ENCODE measurements at regions not wholly inside any gene's neighbourhood (a gene's known extent, or its start where the extent isn't known, plus 50 kb on each side); places are given as distances from the start of the nearest gene placed in this dataset.

DNA sequence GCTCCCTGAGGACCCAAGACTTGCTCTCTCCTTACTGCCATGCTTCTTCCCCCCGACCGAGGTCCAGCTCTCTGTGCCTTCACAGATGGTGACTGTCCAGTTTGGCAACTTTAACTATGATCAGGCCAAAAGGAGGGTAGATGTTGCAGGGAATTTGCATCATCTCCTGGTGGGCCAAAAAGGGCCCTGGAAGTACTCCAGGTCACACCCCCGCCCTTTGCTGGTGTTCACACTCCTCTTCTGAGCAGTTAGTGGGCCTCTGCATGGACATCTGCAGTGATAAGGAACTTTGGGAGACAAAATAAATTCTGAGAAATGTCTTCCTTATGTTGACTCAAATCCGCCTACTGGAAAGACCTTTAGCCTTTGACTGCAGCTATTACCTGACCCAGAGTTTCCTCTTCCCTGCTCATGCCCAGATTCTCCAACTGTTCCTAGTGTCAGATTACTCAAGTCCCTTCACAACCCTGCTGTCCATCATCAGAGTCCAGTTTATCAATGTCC, 234.4 kb downstream of the LOXHD1 start:
- TF ChIP-seq, protein P1, sequence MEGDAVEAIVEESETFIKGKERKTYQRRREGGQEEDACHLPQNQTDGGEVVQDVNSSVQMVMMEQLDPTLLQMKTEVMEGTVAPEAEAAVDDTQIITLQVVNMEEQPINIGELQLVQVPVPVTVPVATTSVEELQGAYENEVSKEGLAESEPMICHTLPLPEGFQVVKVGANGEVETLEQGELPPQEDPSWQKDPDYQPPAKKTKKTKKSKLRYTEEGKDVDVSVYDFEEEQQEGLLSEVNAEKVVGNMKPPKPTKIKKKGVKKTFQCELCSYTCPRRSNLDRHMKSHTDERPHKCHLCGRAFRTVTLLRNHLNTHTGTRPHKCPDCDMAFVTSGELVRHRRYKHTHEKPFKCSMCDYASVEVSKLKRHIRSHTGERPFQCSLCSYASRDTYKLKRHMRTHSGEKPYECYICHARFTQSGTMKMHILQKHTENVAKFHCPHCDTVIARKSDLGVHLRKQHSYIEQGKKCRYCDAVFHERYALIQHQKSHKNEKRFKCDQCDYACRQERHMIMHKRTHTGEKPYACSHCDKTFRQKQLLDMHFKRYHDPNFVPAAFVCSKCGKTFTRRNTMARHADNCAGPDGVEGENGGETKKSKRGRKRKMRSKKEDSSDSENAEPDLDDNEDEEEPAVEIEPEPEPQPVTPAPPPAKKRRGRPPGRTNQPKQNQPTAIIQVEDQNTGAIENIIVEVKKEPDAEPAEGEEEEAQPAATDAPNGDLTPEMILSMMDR (conservative IDR thresholded peaks at IDR 0.05; ENCODE audit: control insufficient read depth, insufficient read depth, low read depth, low read length), result no peak
- DNase-seq (ENCODE audit: low read depth), result peak; percentile 29
- no peak overlapping the region for H3K4me3 ChIP-seq (ENCODE audit: control insufficient read depth, low read depth, low read length)

DNA sequence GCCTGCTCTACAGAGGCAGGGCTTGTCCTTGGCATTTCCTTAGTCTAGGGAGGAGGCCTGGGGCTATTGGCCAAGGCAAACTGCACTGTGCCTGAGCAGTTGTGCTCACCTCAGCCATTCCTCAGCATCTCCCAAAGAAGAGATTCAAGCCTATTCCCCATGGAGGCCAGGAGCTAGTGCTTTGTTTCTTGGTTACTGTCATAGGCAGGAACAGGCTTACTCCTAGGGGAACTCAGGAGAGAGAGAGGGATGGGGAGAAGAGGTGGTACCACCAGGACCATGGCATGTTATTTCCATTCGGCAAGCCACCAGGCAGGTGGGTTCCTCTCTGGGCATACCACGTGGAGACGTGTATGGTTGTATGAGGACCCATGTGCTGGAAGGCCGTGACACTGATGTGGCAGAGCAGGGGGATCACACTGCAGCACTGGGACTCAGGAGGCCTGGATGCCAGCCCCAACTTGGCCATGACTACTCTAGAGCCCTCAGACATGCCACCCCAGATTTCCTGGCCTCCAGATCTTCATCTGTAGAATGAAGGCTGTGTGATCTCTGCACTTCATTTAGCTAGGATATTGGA, 233.7 kb downstream of the LOXHD1 start:
- TF ChIP-seq, protein P1 (conservative IDR thresholded peaks at IDR 0.05; ENCODE audit: control insufficient read depth, insufficient read depth, low read depth, low read length), result no peak
- no peak for DNase-seq (ENCODE audit: low read depth)
- no peak overlapping the region for H3K4me3 ChIP-seq (ENCODE audit: control insufficient read depth, low read depth, low read length)

DNA sequence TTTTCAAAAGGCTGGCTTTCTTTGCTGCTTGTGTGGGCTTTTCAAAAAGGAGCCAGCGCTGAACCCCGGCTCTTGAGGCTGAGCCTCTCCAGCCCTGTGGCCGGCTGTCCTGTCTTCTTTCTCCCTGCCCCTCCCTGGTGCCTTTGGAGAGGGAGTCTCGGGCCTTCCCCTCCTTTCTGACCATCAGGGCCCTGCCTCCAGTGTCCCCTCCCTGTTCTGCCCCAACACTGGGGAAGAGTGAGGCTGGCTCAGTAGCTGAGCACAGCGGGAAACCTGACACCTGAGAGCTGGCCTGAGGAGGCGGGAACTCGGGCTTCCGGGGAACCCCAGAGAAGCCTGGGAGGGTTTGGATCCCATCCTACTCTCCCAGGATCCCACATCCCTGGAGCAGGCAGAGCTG, 232.1 kb downstream of the LOXHD1 start:
- H3K4me3 ChIP-seq (ENCODE audit: control insufficient read depth, low read depth, low read length), result no peak overlapping the region
- DNase-seq (ENCODE audit: low read depth), result no peak
- TF ChIP-seq, protein P1 (conservative IDR thresholded peaks at IDR 0.05; ENCODE audit: control insufficient read depth, insufficient read depth, low read depth, low read length), result no peak

DNA sequence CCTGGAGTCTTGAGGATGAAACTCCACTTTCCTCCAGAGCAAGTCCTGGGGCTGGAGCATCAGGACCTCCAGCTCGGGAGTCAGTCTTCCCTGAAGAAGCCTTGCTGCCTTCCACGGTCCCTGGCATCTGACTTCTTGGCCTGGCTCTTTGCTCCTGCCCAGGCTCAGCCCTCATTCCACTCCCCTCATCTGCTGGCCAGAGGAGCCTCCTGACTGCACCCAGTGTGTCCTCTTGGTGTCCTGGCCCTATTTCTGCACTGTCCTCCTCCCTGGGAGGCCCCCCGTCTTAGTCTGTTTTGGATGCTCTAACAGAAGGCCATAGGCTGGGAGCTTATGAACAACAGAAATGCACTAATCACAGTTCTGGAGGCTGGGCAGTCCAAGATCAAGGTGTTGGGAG, 231.5 kb downstream of the LOXHD1 start:
- TF ChIP-seq, protein P1 (conservative IDR thresholded peaks at IDR 0.05; ENCODE audit: control insufficient read depth, insufficient read depth, low read depth, low read length), result no peak
- H3K4me3 ChIP-seq (ENCODE audit: control insufficient read depth, low read depth, low read length), result no peak overlapping the region
- DNase-seq (ENCODE audit: low read depth), result no peak

DNA sequence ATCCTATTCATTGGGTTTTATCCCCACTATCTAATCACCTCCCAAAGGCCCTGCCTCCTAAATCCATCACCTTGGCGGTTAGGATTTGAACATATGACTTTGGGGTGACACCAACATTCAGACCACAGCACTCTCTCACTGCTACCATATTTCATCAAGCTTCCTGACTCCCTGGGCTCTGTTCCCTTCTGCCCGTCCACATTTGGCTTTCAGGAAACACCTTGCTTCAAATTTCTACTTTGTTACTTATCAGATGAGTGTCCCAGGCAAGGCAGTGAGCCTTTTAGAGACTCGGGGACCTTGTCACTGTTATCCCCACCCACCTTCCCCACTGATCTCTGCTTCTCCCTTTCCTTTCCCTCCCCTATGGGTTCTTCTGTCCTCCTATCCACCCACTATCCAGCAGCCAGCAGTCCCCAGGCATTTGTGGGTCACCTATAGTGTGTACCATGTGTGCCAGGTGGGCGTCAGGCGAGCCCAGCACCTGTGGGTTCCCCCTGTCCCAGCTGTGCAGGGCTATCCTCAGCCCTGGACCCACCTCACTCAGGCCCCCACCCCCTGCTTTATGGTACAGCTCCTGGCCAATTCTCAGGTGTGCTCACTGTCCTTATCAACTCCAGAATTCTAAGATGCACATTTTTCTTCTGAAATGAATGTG, 230.9 kb downstream of the LOXHD1 start:
- H3K4me3 ChIP-seq (ENCODE audit: control insufficient read depth, low read depth, low read length), result no peak overlapping the region
- no peak for DNase-seq (ENCODE audit: low read depth)
- TF ChIP-seq, protein P1 (conservative IDR thresholded peaks at IDR 0.05; ENCODE audit: control insufficient read depth, insufficient read depth, low read depth, low read length), result no peak

DNA sequence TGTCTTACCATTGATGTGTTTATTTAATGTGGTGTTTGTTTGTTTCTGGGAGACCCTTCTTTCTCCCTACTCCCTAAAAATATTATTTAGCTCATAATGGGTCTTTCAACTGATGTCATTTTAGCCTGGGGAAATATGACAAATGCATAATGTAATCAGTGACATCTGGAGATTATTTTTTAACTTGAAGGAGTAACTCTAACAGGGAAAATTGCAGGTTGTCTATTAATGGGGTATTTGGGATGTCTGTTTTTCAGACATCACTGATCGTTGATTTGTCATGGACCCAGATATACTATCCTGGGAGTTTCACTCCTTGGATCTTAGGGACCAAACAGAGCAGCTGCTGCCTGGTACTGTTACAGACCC, 230.4 kb downstream of the LOXHD1 start:
- H3K4me3 ChIP-seq (ENCODE audit: control insufficient read depth, low read depth, low read length), result no peak overlapping the region
- TF ChIP-seq, protein P1 (conservative IDR thresholded peaks at IDR 0.05; ENCODE audit: control insufficient read depth, insufficient read depth, low read depth, low read length), result no peak
- DNase-seq (ENCODE audit: low read depth), result no peak
